Mesothelial cell of epicardium (in vitro differentiated cells): ENCODE measurements at regions not wholly inside any gene's neighbourhood (a gene's known extent, or its start where the extent isn't known, plus 50 kb on each side); places are given as distances from the start of the nearest gene placed in this dataset.

Experiments
- DNase-seq, 2 experiments: peaks; one replicate each; pipeline ENCODE4 v3.0.0; 2021; ENCODE audit warnings: low spot score in 2 of 2; ENCODE audit not compliant: unreplicated experiment in 2 of 2
- H3K27ac Mint-ChIP-seq: 2 replicates; pipeline ENCODE4 v1.8.0; 2021; ENCODE audit warnings: mixed read lengths
- H3K27me3 Mint-ChIP-seq: 2 replicates; pipeline ENCODE4 v1.8.0; 2021; ENCODE audit warnings: low read depth, mixed read lengths
- H3K36me3 Mint-ChIP-seq: 2 replicates; pipeline ENCODE4 v1.8.0; 2021; ENCODE audit warnings: mixed read lengths
- H3K4me1 Mint-ChIP-seq: 2 replicates; pipeline ENCODE4 v1.8.0; 2021; ENCODE audit warnings: mixed read lengths
- H3K4me3 Mint-ChIP-seq: 2 replicates; pipeline ENCODE4 v1.8.0; 2021; ENCODE audit warnings: mild to moderate bottlenecking, moderate library complexity, mixed read lengths
- H3K9me3 Mint-ChIP-seq: 2 replicates; pipeline ENCODE4 v1.8.0; 2021; ENCODE audit warnings: mixed read lengths
- CTCF ChIP-seq: fragments of 200-600 bp; sonication (generic); IDR thresholded peaks from one replicate; pipeline ENCODE4 v1.5.0; 2021; ENCODE audit warnings: antibody characterized with exemption; ENCODE audit not compliant: unreplicated experiment

DNA sequence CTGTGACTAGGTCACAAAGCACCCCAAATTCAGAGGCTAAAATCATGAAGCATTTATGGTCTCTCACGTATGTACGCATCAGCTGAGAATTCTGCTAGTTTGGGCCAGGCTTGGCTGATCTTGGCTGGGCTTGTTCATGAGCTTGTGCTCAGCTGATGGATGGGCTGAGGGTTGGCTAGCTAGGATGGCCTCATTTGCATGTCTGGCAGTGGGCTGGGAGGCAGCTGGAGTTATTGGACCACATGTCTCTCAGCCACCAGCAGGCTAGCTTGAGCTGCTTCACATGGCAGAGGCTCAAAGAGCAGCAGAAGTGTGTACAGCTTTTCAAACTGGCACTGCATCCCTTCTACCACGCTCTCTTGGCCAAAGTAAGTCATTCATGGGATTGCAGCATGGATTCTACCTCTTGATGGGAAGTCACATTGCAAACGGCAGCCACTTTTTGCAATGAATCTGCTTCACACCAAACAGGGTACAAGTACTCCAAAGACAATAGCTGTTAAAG lies 770.3 kb downstream of the TYW1 start:
- no peak for DNase-seq
- peaks cover 7% of the 10 kb centered on the region for H3K9me3 Mint-ChIP-seq
- no peaks in the 10 kb centered on the region for H3K36me3 Mint-ChIP-seq
- no peak overlapping the region for H3K4me3 Mint-ChIP-seq
- H3K27ac Mint-ChIP-seq = no peak overlapping the region
- no peak for TF ChIP-seq CTCF
- peaks cover 34% of the 10 kb centered on the region for H3K27me3 Mint-ChIP-seq
- peaks cover 9% of the 10 kb centered on the region for H3K4me1 Mint-ChIP-seq

DNA sequence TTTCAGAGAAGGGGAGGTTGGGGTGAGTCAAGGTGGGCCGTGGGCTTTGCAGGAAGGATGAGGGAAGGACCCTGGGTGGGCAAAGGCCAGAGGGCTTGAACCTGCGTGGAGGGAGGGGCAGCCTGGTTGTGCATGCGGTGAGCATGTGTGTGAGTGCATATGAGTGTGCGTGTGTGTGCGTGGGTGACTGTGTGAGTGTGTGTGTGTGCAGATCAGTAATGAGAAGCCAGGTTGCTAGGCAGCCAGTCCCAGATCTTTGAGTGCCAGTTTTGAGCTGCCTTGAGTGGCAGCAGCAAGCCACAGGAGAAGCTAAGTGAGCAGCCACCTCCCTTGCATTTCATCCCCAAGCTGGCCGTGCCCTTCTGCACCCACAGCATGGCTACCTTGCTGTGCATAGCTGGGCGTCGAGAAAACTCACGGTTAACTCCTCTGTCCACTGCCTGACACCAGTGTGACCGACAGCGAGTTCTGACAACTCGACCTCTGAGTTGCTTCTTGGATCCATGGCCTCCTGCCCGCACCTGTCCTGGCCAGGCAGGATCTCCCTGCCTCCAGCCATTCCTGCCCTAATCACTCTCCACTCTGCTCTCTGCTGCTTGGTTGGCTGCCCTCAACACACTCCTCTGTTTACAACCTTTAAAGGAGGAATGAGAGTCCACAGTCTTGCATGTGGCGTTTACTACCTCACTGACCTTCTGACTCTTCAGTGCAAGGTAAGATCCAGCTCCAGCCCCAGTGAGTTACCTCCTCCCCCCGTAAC lies 775.4 kb downstream of the TYW1 start:
- H3K27ac Mint-ChIP-seq = no peak overlapping the region
- no peaks in the 10 kb centered on the region for H3K36me3 Mint-ChIP-seq
- H3K4me3 Mint-ChIP-seq = no peak overlapping the region
- peaks cover 3% of the 10 kb centered on the region for H3K4me1 Mint-ChIP-seq
- DNase-seq = no peak
- H3K9me3 Mint-ChIP-seq = peaks cover 4% of the 10 kb centered on the region
- H3K27me3 Mint-ChIP-seq = peaks cover 56% of the 10 kb centered on the region
- no peak for TF ChIP-seq CTCF

DNA sequence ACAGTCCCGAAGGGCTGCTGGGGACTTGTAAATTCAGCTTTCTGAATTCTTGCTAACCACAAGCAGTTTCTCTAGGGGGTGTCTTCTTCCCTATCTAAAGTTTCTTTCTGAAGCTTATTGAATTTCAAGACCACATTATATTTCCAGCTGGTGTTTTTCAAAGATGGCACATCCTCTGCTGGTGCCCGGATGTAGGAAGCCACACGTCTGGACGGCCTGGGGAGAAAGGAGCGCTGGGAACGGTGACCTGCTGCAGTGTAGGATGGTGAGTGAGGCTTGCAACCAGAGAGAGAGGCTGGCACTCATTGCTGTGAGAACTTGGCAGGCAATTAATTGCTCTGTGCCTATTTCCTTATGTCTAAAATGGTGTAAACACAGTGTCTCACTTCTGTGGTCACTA lies 776.4 kb downstream of the TYW1 start:
- TF ChIP-seq CTCF = no peak
- Mint-ChIP-seq H3K4me1 (peaks cover 7% of the 10 kb centered on the region), H3K27me3 (peaks cover 52% of the 10 kb centered on the region), H3K36me3 (no peaks in the 10 kb centered on the region), H3K4me3 (no peak overlapping the region), H3K9me3 (no peaks in the 10 kb centered on the region), H3K27ac (no peak overlapping the region)
- no peak for DNase-seq

DNA sequence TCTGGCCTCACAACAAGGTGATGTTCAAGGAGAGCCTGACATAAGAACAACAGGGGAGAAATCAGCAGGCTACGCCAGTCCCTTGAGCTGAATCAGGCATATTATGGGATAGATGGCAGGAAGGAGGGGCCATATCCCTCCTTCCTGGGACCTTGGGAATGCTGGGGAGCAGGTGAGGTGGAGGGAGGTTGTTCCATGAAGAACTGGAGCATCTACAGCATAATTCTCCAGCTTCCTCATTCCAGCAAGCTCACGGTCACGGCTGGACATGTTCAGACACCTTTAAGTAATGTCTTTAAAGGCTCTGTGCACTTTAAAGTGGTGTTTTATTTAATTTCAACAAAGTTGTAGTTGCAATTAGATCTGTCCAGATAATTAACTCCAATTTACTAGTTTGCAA lies 780.5 kb downstream of the TYW1 start:
- H3K27me3 Mint-ChIP-seq = peaks cover 27% of the 10 kb centered on the region
- DNase-seq = no peak
- no peak overlapping the region for H3K4me3 Mint-ChIP-seq
- no peaks in the 10 kb centered on the region for H3K9me3 Mint-ChIP-seq
- TF ChIP-seq CTCF = no peak
- peak overlapping the region; percentile 82 for H3K27ac Mint-ChIP-seq
- H3K4me1 Mint-ChIP-seq = peaks cover 7% of the 10 kb centered on the region
- H3K36me3 Mint-ChIP-seq = no peaks in the 10 kb centered on the region

DNA sequence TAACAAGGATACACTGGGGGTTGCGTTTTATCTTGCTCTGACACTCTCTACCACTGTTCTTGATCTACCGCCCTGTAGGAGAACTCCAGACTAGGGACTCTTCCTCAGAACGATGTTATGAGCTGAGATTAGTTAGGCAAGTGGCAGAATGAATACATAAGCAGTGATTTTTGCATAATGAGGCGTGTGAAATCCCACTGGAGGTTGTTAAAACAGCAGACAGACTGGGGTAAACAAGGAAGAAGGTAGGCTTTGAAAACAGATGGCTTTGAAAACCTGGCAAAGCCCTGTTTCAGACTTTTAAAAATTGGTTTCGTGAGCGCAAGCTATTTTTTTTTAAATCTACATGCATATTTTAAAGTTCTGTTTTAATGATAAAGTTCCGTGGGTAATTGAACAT lies 785.2 kb downstream of the TYW1 start:
- peaks cover 17% of the 10 kb centered on the region for H3K27me3 Mint-ChIP-seq
- no peak overlapping the region for H3K4me3 Mint-ChIP-seq
- H3K27ac Mint-ChIP-seq = no peak overlapping the region
- no peak for DNase-seq
- peaks cover 6% of the 10 kb centered on the region for H3K4me1 Mint-ChIP-seq
- no peaks in the 10 kb centered on the region for H3K36me3 Mint-ChIP-seq
- H3K9me3 Mint-ChIP-seq = no peaks in the 10 kb centered on the region
- no peak for TF ChIP-seq CTCF

DNA sequence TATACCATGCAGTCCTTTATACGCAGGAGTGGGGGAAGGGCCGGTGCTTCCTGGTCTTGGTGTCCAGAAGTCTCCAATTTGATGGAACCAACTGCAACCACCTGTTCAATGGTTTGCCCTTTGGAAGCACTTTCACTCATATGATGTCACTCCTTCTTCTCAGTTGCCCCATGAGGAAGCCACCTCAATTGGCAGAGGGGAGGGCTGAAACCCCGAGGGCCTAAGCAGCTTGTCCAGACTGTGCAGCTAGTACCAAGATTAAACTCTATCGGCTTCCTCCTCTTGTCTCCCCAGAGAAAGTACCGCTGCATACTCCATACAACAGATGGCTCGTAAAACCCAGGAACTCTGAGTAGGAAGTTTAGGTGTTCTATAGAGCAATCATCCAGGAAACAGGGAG lies 789.4 kb downstream of the TYW1 start:
- peaks cover 38% of the 10 kb centered on the region for H3K27me3 Mint-ChIP-seq
- no peak overlapping the region for H3K4me3 Mint-ChIP-seq
- TF ChIP-seq CTCF = no peak

More for the DNA sequence above, 789.4 kb downstream of the TYW1 start:
- no peak for DNase-seq
- H3K4me1 Mint-ChIP-seq = peaks cover 1% of the 10 kb centered on the region
- H3K9me3 Mint-ChIP-seq = no peaks in the 10 kb centered on the region
- H3K36me3 Mint-ChIP-seq = no peaks in the 10 kb centered on the region
- no peak overlapping the region for H3K27ac Mint-ChIP-seq
